ENCODE measurements at regions not wholly inside any gene's neighbourhood (a gene's known extent, or its start where the extent isn't known, plus 50 kb on each side); places are given as distances from the start of the nearest gene placed in this dataset.
"Not testable (repeated sequence)": the region's sequence is repeated elsewhere in the genome, so short reads cannot be mapped to it uniquely, and the experiment has no call there.

DNA sequence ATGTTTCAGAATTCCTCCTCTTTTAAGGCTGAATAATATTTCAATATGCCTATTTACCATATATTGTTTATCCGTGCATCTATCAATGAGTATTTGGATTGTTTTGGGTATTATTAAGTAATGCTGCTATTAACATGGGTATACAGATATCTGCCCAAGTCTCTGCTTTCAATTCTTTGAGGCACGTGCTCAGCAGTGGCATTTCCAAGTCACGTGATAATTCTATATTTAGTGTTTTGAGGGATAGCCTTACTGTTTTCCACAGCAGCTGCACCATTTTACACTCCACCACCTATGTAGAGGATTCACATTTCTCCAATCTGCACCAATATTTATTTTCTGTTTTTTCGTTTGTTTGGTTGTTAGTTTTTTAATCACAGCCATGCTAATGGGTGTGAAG lies 636.8 kb upstream of the ANKRD30A start:
- no peak for DNase-seq

DNA sequence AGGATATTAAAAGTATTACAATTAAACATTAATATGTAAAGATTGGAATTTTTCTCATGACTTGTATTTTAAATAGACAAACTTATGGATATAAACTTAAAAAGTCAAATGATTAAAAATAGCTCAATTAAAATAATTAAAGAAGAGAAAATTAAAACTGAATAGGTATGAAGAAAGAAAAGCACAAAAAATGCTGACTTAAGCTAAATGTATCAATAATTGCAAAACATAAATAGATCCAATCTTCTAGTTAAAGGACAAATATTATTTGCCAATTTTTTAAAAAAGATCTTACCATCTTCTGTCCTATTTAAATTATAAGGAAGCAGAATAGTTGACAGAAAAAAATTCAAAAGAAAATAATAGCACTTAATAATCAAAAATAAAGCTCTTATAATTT lies 646.3 kb upstream of the ANKRD30A start:
- no peak for DNase-seq

DNA sequence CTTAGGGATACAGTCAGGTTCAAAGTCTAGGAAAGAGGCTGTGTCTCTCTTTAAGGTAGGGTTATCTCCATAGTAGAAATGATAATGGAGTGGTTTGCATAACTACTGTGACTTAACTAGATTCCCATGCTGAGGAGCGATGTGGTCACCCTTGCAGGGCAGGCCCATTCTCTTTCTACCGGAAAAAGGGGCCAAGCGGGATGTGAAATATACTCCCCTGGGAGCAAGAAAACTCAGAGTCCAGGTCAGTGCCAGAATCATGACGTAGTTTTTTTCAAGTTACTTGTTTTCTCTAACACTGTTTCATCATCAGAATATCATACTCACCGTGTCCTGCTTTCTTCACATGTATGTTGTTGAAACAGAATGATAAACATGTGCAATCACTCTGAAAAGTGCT lies 649.0 kb upstream of the ANKRD30A start:
- DNase-seq: no peak

DNA sequence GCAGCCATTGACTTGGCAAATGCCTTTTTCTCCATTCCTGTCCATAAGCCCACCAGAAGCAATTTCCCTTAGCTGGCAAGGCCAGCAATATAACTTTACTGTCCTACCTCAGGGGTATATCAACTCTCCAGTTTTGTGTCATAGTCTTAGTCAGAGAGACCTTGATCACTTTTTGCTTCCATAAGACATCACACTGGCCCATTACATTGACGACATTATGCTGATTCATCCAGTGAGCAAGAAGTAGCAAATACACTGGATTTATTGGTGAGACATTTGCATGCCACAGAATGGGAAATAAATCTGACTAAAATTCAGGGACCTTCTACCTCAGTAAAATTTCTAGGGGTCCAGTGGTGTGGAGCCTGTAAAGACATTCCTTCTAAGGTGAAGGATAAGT lies 649.7 kb upstream of the ANKRD30A start:
- DNase-seq: no peak

DNA sequence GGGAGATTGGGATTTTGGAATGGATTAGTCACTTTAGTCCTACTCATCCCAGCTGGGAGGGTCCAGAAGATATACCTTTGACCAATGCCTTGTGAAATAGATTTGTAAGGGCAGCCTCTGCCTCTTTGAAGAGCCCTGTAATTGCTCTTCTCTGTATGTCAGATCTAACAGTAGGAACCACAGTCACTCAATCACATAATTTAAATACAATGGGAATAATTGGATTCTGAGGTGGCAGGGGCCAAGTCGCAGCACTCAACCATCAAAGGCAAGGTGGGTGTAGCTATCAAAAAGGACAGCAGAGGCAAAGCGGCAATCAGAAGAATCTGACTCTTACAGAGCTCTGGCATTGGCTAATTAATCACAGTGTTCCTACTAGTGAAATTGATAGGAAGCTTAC lies 650.9 kb upstream of the ANKRD30A start:
- no peak for DNase-seq

DNA sequence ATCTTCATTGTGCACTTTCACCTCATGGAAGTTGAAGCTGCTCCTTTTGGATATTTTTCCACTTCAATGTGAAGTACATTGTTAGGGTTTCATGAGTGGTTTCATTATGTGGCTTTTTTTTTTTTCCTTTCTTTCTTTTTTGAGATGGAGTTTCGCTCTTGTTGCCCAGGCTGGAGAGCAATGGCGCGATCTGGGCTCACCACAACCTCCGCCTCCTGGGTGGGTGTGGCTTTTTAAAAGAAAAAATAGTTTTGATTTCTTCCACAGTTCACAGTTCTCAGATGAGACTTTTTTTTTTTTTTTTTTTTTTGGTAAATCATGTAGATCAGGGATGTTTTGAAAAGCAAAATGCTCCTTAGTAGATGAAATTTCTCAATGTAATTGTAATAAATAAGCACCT lies 652.3 kb upstream of the ANKRD30A start:
- DNase-seq: no peak

DNA sequence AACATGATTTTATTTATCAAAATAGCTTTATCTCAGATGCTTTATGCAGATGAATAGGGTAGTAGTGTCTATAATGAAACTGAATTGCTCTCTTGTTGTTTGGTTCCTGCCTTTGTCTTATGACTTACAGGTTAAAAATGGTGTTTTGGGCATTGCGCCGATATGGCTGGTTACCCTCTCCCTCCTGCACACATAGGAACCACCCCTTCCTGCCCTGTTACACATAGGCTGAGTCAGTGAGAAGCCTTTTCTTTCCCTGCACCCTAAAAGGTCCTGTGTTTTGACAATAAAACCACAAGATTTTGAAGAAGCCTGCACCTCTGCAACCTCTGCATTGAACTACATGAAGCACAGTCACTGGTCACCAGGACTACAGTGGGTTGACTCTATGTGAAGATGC lies 655.8 kb upstream of the ANKRD30A start:
- DNase-seq: no peak

DNA sequence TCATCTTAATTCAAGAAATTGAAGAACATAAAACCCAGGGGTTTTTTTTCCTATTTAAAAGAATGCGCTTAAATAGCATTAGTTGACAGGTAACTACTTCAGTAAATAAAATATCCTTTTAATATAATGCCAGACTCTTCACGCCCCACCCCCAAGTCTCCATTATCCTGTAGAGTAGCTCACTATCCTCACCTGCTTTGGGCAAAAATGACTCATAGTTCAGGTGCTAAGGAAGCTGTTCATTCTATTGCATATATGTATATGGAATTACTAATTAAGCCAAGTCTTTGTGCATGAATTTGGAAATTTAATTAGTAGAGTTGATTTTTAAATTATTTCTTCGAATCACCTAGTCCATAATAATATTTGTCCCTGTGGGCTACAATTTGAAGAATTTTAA lies 656.8 kb upstream of the ANKRD30A start:
- no peak for DNase-seq

DNA sequence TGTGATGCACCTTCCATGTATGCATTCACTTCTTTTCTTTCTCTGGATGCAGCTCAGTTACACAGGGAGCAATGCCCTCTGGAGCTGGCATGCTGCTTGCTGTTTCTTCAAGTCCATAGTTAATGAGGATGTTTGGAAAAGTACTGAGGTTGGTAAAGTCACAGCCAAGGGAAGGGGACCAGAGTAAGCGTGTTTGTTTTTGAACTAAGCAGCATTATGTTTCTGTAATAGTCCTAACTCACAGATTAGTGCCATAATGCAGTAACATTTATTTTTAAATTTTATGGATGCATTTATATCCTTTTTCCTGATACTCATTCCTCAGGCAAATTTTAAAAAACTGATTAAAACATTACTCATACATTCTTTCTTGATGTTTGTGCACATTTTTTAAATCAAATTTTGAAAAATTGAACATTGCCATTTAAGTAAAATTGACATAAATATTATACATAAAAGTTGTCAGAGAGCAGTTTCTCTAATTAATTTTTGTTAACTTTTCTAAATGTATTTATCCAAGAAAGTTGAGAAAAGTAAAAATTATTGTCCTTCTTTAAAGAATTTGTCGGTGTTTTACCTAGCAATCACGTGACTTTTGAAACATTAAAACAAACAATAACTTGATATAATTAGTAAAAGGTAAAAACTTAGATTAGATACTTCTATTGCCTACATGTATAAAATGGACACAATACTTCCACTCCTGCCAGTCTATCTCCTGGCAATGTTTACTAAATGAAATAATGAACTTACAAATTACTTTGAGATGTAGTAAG lies 659.6 kb upstream of the ANKRD30A start:
- no peak for DNase-seq

DNA sequence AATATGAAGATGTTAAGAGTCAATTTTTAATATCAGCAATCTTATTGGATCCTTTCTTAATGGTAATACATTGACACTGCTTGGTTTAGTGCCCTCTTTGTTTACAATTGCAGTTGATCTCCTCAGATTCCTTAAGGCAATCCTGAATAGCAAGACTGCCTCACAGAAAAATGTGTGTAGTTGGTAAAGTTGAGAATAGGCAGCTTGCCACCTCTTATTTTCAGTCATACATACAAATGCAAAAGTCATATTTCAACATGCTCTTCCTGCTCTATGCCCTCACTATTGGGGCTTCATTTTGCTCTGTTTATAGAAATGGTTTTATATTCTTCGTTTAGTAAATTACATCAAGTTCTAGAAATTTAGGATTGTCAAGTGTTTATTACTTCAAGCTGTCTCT lies 661.1 kb upstream of the ANKRD30A start:
- DNase-seq: no peak

DNA sequence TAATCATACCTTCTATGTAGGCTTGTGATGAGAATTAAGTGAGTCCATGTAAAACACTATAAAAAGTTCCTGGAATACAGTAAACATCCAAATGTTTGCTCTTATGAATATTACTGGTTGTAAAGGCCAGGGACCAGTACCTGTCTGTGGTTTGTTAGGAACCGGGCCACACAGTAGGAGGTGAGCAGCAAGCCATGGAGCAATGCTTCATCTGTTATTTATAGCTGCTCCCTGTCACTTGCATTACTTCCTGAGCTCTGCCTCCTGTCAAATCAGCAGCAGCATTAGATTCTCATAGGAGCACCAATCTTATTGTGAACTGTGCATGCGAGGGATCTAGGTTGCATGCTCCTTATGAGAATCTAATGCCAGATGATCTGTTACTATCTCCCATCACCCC lies 662.0 kb upstream of the ANKRD30A start:
- DNase-seq: no peak

DNA sequence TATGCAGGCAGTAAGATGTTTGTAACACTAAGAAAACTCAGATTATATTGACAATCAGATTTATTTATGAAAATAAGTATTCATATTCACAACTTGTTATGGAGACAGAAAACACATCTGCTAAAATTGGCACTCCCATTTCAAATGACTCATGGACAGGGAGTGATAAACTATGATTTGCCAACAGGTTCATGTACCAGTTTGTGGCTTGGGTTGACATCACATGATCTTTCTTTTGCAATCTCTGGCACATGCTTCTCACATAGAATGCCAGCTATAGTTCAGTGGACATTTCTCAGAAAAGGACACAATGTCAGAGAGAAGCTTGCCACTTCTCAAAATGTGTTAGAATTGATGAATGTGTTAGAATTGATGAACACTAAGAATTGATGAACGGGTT lies 663.2 kb upstream of the ANKRD30A start:
- DNase-seq: no peak

DNA sequence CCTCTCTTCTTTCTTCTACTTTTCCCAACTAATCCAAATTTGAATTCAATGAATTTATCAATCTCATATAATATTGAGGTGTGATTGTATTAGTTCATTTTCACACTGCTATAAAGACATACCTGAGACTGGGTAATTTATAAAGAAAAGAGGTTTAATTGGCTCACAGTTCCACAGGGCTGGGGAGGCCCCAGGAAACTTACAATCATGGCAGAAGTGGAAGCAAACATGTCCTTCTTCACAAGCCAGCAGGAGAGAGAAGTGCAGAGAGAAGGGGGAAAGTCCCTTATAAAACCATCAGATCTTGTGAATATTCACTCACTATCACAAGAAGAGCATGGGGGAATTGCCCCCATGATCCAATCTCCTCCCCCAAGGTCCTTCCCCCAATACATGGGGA lies 667.0 kb upstream of the ANKRD30A start:
- DNase-seq: not testable (repeated sequence)

DNA sequence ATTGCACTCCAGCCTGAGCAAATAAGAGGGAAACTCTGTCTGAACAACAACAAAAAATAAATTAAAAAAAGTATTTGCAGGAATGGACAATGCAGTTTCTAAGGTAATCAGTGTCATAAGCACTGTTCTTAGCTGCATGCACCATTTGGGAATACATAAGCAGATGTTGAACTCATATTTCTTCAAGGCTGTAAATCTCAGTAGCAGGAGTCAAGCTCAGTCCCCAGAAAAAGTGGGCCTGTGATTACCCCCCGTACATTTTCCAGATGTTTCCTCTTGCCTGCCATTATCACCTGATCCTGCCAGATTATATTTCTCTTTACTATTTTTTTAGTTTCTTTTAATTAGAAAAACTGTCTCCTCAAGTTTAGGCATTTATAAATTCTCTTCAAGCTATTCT lies 667.6 kb upstream of the ANKRD30A start:
- DNase-seq: no peak

DNA sequence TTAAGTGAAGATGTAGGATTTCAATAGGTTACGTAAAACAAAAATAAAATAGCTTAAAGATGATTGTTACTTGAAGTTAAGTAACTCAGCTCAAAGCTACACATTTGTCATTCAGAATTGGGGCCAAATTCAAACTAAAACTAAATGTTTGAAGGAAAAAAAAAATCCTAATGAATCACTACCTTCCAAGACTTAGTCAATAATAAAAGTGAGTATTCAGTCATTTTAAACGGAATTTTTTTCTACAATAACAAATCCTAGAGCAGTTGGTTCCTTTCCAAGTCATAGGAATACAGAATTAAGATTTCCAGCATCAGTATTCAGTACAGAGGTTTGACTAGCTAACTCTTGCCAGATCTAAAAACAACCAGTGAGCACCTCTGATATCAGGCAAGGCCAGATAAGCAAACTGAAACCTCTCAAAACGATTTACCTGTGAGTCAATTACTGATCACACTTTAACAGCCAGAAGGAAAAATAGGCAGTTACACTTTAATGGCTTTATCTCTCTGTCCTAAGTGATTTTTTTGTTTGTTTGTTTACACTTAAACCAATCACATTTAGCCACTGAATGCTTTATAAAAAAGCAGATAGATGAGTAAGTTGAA lies 669.8 kb upstream of the ANKRD30A start:
- DNase-seq: no peak

DNA sequence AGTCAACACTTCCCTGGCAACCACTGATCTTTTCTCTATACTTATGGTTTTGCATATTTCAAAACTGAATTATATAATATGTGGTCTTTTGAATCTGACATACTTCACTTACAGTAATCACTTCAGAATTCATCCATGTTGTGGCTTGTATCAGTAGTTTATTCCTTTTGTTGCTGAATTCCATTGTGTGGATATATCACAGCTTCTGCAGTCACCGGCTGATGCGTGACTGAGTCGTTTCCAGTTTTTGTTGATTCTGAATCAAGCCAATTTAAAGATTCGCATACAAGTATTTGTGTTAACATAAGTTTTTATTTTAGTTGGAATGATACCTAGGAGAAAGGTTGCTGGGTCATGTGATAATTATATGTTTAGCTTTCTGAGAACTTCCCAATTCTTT lies 672.5 kb upstream of the ANKRD30A start:
- no peak for DNase-seq

DNA sequence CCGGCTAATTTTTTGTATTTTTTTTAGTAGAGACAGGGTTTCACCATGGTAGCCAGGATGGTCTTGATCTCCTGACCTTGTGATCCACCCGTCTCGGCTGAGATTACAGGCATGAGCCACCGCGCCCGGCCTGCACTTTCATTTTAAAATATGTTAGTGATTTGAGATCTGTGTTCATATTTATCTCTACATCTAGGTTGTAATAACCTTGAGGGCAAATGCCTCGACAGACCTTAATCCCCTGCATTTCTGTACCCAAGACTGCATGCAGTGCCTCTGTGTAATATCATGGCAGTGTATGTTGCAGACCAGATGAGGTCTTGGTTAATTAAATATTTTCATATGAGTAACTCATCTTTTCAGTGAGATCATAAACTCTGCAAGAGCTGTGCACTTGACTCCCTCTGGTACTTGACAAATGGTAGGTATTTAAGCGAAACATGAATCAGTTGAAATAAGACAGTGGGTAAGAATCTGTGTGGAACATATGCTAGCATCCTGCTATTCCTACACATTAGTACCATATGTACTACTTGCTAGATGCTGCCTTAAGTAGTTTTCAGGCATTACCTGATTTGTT lies 673.9 kb upstream of the ANKRD30A start:
- no peak for DNase-seq

DNA sequence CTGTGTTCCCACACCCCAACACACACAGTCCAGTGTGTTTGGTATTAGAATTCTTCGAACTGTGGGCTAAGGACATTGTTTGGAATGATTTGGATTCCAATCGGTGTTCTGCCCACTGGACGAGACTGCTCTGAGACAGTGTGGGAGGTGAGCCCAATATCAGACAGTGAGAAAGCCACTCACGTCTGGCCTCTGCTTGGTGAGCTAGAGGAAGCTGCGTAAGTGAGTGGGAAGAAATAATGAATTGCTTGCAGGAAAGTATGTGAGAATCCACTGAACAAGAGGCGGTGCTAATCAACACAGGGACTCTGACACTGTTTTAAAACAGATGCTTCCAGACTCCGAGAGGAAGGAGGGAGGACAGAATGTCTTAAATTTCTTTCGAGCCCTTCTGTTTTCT lies 675.0 kb upstream of the ANKRD30A start:
- no peak for DNase-seq

DNA sequence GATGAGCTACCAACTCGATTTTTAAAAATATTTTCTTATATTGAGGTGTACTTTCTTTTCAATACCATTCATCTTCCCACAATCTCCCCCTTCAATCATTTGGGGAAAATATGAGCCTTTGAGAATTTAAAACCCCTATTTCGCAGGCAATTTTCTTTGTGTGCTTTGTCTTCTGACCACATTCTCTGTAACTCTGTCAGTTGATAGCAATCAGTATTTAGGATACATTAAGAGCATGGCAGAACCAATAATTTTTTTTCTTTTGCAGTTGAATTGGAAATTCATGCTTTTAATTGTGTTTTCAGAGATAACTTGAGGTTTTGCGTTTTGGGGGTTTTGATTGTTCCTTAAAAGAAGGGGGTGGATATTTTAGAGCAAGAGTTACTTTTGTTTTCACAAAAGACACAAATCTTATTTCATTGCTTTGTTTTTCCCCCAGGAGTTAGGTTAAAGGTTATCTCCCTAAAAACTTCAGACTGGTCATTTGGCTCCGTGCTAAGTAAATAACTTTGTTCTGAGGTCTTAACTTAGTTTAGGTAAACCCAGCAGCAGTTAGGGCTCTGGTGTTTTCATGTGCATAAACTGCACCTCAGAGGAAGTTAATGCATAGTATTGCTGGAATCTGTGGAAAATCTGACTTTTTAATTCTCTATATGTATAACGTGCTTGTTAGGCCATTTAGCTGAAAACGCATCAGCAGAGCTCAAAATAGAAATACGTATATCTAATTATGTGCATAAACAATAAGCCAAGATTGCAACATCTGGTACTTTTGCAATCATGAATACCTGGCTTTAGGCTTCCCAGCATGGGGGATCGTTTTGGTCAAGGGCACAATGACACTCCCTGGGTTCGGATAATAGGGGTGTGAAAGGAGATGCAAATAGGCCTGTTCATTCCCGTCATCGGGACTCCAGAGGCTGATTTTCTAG lies 676.4 kb upstream of the ANKRD30A start:
- DNase-seq: no peak

DNA sequence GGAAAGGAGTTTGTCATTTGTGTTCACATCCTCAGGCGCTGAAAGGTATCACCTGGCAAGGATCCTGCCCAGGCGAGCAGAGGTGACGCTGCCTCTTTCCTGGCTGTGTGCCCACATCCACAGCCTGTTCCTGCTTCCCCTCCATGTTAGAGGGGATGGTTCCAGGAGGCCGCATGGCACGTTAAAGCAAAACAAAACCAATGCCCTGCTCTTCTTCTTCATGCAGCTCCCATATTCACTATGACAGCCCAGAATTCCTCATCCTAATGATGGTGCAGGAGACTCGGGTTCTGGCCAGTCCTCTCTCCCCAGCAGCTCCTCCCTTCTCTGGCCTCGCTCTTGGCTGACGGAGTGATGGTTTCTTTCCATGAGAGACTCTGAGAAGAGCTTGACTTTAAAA lies 678.5 kb upstream of the ANKRD30A start:
- DNase-seq: no peak

DNA sequence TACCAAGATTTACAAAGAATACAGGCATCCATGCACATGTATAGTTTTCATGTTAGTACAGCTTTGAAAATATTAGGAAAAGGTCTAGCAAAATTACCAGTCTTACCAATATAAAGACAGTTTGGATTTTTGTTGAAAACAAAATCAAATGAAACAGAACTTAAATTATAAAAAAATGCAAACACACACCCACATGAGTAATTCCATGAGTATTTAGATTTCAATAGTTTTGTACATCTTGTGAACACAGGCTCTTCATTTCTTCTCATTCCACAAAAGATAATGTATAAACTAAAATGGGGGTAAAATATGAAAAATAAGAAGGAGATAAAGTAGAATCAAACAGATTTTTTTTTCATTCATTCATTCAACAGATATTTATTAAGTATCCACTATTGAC lies 682.2 kb upstream of the ANKRD30A start:
- DNase-seq: no peak

DNA sequence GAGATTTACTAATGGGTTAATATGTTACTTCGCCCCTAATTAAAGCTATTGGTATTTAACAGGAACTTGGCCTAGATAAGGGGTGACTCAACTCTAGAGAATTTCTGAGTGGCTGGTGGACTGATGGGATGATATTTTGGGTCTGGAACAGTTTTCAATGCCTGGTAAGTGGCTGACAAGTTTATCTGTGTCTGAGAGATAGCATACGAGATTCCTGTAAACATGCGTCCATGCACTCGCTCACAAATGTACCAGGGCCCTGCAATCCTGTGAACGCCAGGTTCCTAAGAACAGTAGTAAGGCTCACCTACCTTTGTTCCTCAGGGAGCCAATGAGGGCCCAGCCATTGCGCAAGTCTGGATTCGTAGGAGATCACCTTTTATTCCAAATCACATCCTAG lies 683.8 kb upstream of the ANKRD30A start:
- DNase-seq: no peak

DNA sequence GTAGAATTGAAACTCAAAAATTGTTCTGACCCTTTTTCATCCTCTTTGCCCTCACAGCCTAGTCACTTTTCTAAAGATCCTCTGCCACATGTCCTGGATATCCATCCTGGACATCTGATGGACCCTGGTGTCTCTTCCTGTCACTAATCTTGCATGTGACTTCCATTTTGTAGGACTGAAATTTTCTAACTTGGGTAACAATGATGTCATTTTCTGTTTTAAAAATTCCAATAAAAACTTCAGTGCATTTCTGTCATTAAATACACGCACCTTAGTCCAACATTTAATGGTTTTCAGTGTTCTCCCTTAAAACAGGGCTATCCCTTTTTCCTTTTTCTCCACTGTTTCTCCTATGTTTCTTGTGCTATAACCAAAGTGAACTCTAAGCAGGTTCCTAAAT lies 684.9 kb upstream of the ANKRD30A start:
- DNase-seq: no peak

DNA sequence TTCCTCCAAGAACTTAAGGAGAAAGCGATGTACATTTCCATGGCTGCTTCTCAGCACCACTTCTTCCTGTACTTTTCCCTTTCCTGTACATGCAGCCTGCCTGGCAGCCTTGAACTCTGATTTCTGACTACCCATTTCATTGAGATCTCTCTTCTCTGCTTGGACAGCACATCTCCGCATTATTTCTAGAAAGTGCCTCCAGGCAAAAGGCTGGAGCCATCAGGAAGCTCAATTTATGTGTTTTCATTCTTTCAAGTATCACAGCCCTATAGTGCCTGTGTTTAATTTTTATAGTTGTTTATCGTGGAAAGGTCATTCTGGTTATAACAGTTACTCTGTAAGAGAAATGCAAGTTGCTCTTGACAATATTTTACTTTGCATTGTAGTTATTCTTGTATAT lies 688.0 kb upstream of the ANKRD30A start:
- no peak for DNase-seq

Measured in activated T-cell treated with anti-CD3 and anti-CD28 coated beads, Interleukin-2, amount 50 U/mL, for 48 hours (primary cell).